Urinary bladder (tissue), 4 donors: ENCODE measurements at regions not wholly inside any gene's neighbourhood (a gene's known extent, or its start where the extent isn't known, plus 50 kb on each side); places are given as distances from the start of the nearest gene placed in this dataset. TPM values are rescaled to one million over a fixed set of nuclear protein-coding genes. Genes with fewer than 3 reads are reported as not detected.
"Not testable (repeated sequence)": the region's sequence is repeated elsewhere in the genome, so short reads cannot be mapped to it uniquely, and the experiment has no call there.

ENCODE experiments used
- DNase-seq: peaks from one replicate; pipeline ENCODE4 v3.0.0-alpha.2; 2015; ENCODE audit errors: extremely low spot score
- H3K27ac ChIP-seq: one replicate; pipeline ENCODE4 v1.5.1; 2013; ENCODE audit warnings: low read depth, mild to moderate bottlenecking, moderate library complexity
- H3K36me3 ChIP-seq: one replicate; pipeline ENCODE4 v1.6.1; 2013; ENCODE audit warnings: mild to moderate bottlenecking, moderate library complexity; ENCODE audit not compliant: insufficient read depth
- H3K4me1 ChIP-seq: one replicate; pipeline ENCODE4 v1.6.1; 2013; ENCODE audit warnings: mild to moderate bottlenecking, moderate library complexity; ENCODE audit not compliant: insufficient read depth
- H3K4me3 ChIP-seq: one replicate; pipeline ENCODE4 v1.5.1; 2013; ENCODE audit warnings: low read depth, low read length
- WGBS: extraction: QIAGEN DNeasy Blood & Tissue Kit; methylation state at CpG from one replicate; pipeline ENCODE4 v1.1.7; 2013; 5-methylcytosine and 5-hydroxymethylcytosine counted together
- small RNA-seq: library from RNA; depleted of rRNA; stranded (forward); fragments of <200 nt; gene quantifications from one replicate; pipeline ENCODE3, GENCODE V24; 2014
- donor health status: healthy with polysubstance abuse.
- donor health status: healthy.

GRCh38 chr7:80298201-80298600, 163.6 kb downstream of the GNAI1 start:
- Histone ChIP-seq H3K36me3 (no peaks in the 10 kb centered on the region), H3K4me1 (no peaks in the 10 kb centered on the region), H3K27ac (no peak overlapping the region), H3K4me3 (no peak overlapping the region)
- no peak for DNase-seq

DNA sequence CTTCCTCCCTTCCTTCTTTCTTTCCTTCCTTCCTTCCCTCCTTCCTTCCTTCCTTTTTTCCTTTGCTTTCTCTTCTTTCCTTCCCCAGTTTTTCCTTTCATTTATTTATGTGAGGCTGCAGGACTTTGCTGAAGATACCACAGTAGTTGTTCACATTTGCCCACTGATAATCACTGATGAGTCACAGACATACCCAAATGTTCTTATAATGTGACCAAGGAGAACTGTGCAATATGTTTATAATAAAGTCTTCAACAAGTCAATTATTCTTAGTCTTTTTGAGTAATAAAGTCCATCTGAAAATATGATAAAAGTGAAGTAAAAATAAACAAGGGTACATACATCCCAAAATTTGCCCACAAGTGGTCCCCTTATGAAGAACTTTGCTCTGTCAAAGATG, 159.7 kb downstream of the GNAI1 start:
- no peak overlapping the region for H3K4me3 ChIP-seq
- H3K27ac ChIP-seq = no peak overlapping the region
- H3K4me1 ChIP-seq = no peaks in the 10 kb centered on the region
- H3K36me3 ChIP-seq = no peaks in the 10 kb centered on the region
- DNase-seq = no peak

GRCh38 chr7:80292634-80293033, 158.0 kb downstream of the GNAI1 start:
- not testable (repeated sequence) for H3K4me1 ChIP-seq, DNase-seq, H3K27ac ChIP-seq, H3K4me3 ChIP-seq, H3K36me3 ChIP-seq
- WGBS = 77% methylated on average over 3 of the region's 3 CpGs

- Histone ChIP-seq H3K4me1 (no peaks in the 10 kb centered on the region), H3K27ac (no peak overlapping the region), H3K36me3 (no peaks in the 10 kb centered on the region), H3K4me3 (no peak overlapping the region)
- WGBS = 80% methylated on average over 4 of the region's 4 CpGs
- DNase-seq = no peak
Observed at GRCh38 chr7:80288175-80289122, 153.8 kb downstream of the GNAI1 start.

DNA sequence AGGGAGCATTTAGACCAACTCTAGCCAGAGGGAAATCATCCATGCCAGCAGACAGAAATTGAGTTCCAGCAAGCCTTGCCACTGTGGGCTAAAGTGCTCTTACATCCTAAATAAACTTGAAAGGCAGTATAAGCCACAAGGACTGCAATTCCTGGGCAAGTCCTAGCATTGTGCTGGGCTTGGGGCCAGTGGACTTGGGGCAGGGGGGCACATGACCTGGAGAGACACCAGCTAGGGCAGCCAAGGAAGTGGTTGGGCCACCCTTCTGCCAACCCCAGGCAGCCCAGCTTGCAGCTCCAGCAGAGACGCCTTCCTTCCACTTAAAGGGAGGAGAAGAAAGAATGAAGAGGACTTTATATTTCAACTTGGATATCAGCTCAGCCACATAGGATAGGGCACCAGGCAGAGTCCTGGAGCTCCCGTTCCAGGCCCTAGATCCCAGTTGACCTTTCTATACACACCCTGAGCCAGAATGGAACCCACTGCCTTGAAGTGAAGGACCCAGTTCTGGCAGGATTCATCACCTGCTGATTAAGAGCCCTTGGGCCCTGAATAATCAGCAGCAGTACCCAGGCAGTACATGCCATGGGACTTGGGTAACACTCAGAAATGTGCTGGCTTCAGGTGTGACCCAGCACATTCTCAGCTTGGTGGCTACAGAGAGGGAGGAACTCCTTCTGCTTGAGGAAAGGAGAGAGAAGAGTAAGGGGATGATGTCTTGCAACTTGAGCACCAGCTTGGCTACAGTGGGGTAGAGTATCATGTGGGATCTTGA, 153.0 kb downstream of the GNAI1 start:
- no peaks in the 10 kb centered on the region for H3K4me1 ChIP-seq
- no peak for DNase-seq
- no peak overlapping the region for H3K27ac ChIP-seq
- 72% methylated on average over 2 of the region's 2 CpGs for WGBS
- H3K36me3 ChIP-seq = peaks cover 1% of the 10 kb centered on the region
- H3K4me3 ChIP-seq = no peak overlapping the region

GRCh38 chr7:80286611-80287010, 152.0 kb downstream of the GNAI1 start:
- WGBS = 98% methylated on average over 2 of the region's 2 CpGs
- Histone ChIP-seq H3K27ac (no peak overlapping the region), H3K36me3 (peaks cover 1% of the 10 kb centered on the region), H3K4me1 (no peaks in the 10 kb centered on the region), H3K4me3 (no peak overlapping the region)
- DNase-seq = no peak

GRCh38 chr7:80284855-80285254, 150.2 kb downstream of the GNAI1 start:
- H3K27ac ChIP-seq = no peak overlapping the region
- DNase-seq = no peak
- no peak overlapping the region for H3K4me3 ChIP-seq
- no peaks in the 10 kb centered on the region for H3K4me1 ChIP-seq
- peaks cover 1% of the 10 kb centered on the region for H3K36me3 ChIP-seq

DNA sequence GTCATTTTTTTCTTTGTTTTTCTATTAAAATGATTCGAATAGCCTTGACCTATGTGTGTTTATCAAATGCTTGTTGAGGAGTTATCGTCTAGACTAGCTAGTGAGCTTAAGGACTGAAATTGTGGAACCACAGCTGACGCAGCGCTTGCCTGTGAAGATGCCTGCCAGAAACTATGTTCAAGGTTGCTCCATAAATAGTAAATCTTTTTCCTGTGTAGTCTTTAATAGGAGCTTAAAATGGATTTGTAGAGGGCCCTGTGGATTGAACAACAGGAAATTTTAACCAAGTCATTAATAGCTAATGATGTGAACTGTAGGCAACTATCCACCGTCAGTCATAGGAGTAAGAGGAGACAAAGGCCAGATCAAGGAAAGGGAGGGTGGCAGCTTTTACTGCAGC, 145.1 kb downstream of the GNAI1 start:
- DNase-seq = no peak
- no peak overlapping the region for H3K4me3 ChIP-seq
- 29% methylated on average over 5 of the region's 5 CpGs for WGBS
- H3K36me3 ChIP-seq = peaks cover 1% of the 10 kb centered on the region
- no peak overlapping the region for H3K27ac ChIP-seq
- H3K4me1 ChIP-seq = no peaks in the 10 kb centered on the region

- Histone ChIP-seq H3K36me3 (peaks cover 1% of the 10 kb centered on the region), H3K27ac (no peak overlapping the region), H3K4me1 (no peaks in the 10 kb centered on the region), H3K4me3 (no peak overlapping the region)
- WGBS = 59% methylated on average over 2 of the region's 2 CpGs
- DNase-seq = no peak
Observed at GRCh38 chr7:80278737-80279136, 144.1 kb downstream of the GNAI1 start.

GRCh38 chr7:80277434-80278427, 143.1 kb downstream of the GNAI1 start:
- no peak for DNase-seq
- H3K27ac ChIP-seq = no peak overlapping the region
- H3K4me1 ChIP-seq = no peaks in the 10 kb centered on the region
- no peak overlapping the region for H3K4me3 ChIP-seq
- WGBS = 20% methylated on average over 6 of the region's 6 CpGs
- H3K36me3 ChIP-seq = peaks cover under 1% of the 10 kb centered on the region

Small RNA genes lying in the stretch of these regions (small RNA-seq; reads per million reads assigned to genes)
- not detected for gene RN7SL35P
- not detected for gene SNRPBP1
